ENCODE measurements at regions not wholly inside any gene's neighbourhood (a gene's known extent, or its start where the extent isn't known, plus 50 kb on each side); places are given as distances from the start of the nearest gene placed in this dataset.

GRCh38 chr12:16421806-16422205 lies 74.4 kb downstream of the MGST1 start:
- TF ChIP-seq CTCF (IDR thresholded peaks at IDR 0.05) (no peak), ZFX (IDR thresholded peaks at IDR 0.05; ENCODE audit: borderline replicate concordance) (no peak)
